ENCODE measurements at regions not wholly inside any gene's neighbourhood (a gene's known extent, or its start where the extent isn't known, plus 50 kb on each side); places are given as distances from the start of the nearest gene placed in this dataset.
A peak's percentile ranks its signal among the peaks of the same experiment; 100 is the strongest.

- TF ChIP-seq, protein P1, sequence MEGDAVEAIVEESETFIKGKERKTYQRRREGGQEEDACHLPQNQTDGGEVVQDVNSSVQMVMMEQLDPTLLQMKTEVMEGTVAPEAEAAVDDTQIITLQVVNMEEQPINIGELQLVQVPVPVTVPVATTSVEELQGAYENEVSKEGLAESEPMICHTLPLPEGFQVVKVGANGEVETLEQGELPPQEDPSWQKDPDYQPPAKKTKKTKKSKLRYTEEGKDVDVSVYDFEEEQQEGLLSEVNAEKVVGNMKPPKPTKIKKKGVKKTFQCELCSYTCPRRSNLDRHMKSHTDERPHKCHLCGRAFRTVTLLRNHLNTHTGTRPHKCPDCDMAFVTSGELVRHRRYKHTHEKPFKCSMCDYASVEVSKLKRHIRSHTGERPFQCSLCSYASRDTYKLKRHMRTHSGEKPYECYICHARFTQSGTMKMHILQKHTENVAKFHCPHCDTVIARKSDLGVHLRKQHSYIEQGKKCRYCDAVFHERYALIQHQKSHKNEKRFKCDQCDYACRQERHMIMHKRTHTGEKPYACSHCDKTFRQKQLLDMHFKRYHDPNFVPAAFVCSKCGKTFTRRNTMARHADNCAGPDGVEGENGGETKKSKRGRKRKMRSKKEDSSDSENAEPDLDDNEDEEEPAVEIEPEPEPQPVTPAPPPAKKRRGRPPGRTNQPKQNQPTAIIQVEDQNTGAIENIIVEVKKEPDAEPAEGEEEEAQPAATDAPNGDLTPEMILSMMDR (conservative IDR thresholded peaks at IDR 0.05; ENCODE audit: control insufficient read depth, insufficient read depth, low read depth, low read length) = no peak
- DNase-seq (ENCODE audit: low read depth) = no peak
- no peak overlapping the region for H3K4me3 ChIP-seq (ENCODE audit: control insufficient read depth, low read depth, low read length)
Observed at GRCh38 chr15:48005077-48005476, 115.7 kb upstream of the SLC24A5 start.

GRCh38 chr15:48006031-48006511 lies 114.7 kb upstream of the SLC24A5 start:
- no peak overlapping the region for H3K4me3 ChIP-seq (ENCODE audit: control insufficient read depth, low read depth, low read length)
- TF ChIP-seq, protein P1 (conservative IDR thresholded peaks at IDR 0.05; ENCODE audit: control insufficient read depth, insufficient read depth, low read depth, low read length) = no peak
- DNase-seq (ENCODE audit: low read depth) = peak; percentile 56

DNA sequence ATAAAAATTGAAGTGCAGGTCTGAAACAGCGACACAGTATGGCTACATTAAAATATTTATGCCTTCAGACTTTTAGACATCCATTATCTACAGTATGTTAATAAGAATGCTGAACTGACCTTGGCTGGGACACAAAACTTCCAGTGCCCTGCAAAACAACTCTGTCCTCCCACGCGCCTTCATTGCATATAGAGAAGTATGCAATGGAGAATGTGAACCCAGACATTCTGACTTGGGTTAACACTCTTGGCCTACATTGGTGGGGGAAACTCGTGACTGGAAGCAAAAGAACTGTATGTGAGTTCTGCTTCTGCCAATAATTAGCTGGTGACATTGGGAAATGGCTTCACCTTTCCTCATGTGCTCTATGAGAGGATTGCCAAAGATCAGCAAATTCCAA lies 110.5 kb upstream of the SLC24A5 start:
- no peak overlapping the region for H3K4me3 ChIP-seq (ENCODE audit: control insufficient read depth, low read depth, low read length)
- DNase-seq (ENCODE audit: low read depth) = no peak
- TF ChIP-seq, protein P1 (conservative IDR thresholded peaks at IDR 0.05; ENCODE audit: control insufficient read depth, insufficient read depth, low read depth, low read length) = no peak

DNA sequence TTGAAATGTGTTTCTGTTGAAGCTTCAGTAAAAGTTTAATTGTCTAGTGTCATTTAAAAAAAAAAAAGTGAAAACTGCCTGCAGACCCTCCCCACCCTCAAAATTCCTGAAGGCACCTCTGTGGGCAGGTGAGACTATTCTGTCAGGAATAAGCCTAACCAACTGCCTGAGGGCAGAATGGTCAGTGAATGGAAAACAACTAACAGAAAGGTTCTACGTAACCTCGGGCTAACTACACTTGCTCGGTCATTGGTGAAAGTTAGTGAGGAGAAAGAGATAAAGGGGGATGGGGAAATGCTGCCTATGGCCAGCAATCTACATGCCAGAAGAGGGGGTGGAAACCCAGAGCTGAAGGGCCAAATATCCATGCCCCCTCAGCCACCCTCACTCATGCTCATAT lies 108.6 kb upstream of the SLC24A5 start:
- DNase-seq (ENCODE audit: low read depth) = no peak
- TF ChIP-seq, protein P1 (conservative IDR thresholded peaks at IDR 0.05; ENCODE audit: control insufficient read depth, insufficient read depth, low read depth, low read length) = no peak
- no peak overlapping the region for H3K4me3 ChIP-seq (ENCODE audit: control insufficient read depth, low read depth, low read length)

DNA sequence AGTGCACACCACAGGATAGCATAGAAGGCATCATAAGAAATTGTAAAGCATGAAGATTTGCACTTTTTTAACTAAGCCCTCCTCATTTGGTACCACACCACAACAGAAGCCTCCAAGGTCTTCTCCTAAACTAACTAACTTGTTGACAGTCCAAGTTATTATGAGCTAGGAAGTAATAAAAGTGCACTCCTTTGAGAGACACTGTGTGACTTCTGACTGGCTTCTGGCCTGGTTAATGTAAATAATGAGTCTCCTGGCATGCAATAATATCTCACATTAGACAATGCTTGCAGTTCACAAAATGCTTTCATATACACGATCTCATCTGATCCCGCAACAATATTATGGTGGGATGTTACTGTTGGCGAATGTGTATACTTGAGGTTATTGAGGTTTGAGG lies 103.9 kb upstream of the SLC24A5 start:
- TF ChIP-seq, protein P1 (conservative IDR thresholded peaks at IDR 0.05; ENCODE audit: control insufficient read depth, insufficient read depth, low read depth, low read length) = no peak
- no peak for DNase-seq (ENCODE audit: low read depth)
- H3K4me3 ChIP-seq (ENCODE audit: control insufficient read depth, low read depth, low read length) = no peak overlapping the region

GRCh38 chr15:48017747-48018146 lies 103.0 kb upstream of the SLC24A5 start:
- H3K4me3 ChIP-seq (ENCODE audit: control insufficient read depth, low read depth, low read length) = no peak overlapping the region
- no peak for DNase-seq (ENCODE audit: low read depth)
- TF ChIP-seq, protein P1 (conservative IDR thresholded peaks at IDR 0.05; ENCODE audit: control insufficient read depth, insufficient read depth, low read depth, low read length) = no peak

- H3K4me3 ChIP-seq (ENCODE audit: control insufficient read depth, low read depth, low read length) = no peak overlapping the region
- no peak for DNase-seq (ENCODE audit: low read depth)
- TF ChIP-seq, protein P1 (conservative IDR thresholded peaks at IDR 0.05; ENCODE audit: control insufficient read depth, insufficient read depth, low read depth, low read length) = no peak
Observed at GRCh38 chr15:48020166-48020565, 100.6 kb upstream of the SLC24A5 start.
